ENCODE measurements at regions not wholly inside any gene's neighbourhood (a gene's known extent, or its start where the extent isn't known, plus 50 kb on each side); places are given as distances from the start of the nearest gene placed in this dataset.

GRCh38 chr2:60603533-60604190, 50.2 kb upstream of the BCL11A start:
- Histone ChIP-seq H3K9me3 (ENCODE audit: control insufficient read depth, insufficient read depth, low read length) (no peaks in the 10 kb centered on the region), H3K27ac (ENCODE audit: low read depth, low read length) (no peak overlapping the region), H4K20me1 (ENCODE audit: control insufficient read depth, insufficient read depth, low read depth, low read length) (no peaks in the 10 kb centered on the region), H3K4me1 (ENCODE audit: control insufficient read depth, low read length) (peaks cover 21% of the 10 kb centered on the region), H3K4me2 (ENCODE audit: low read length) (no peak overlapping the region), H3F3A (ENCODE audit: control insufficient read depth, insufficient read depth) (peaks cover 5% of the 10 kb centered on the region; the same call in 1 of the 2 replicates), H3K36me3 (ENCODE audit: control insufficient read depth, low read length) (no peaks in the 10 kb centered on the region), H3K9me2 (replicated peaks; ENCODE audit: control insufficient read depth, low read length) (no peaks in the 10 kb centered on the region), H3K79me2 (ENCODE audit: control insufficient read depth, low read length) (no peaks in the 10 kb centered on the region), H3K4me3 (ENCODE audit: low read length) (no peak overlapping the region), H3K27me3 (ENCODE audit: control insufficient read depth, low read length) (peaks cover 5% of the 10 kb centered on the region)
- TF ChIP-seq CTCF (IDR thresholded peaks at IDR 0.05; ENCODE audit: low read depth, low read length, poor library complexity, severe bottlenecking) (no peak), EZH2phosphoT487 (IDR thresholded peaks at IDR 0.05; ENCODE audit: borderline replicate concordance, low read length) (no peak)

GRCh38 chr2:60604486-60605064, 51.1 kb upstream of the BCL11A start:
- Histone ChIP-seq H3K9me2 (replicated peaks; ENCODE audit: control insufficient read depth, low read length) (no peaks in the 10 kb centered on the region), H3K4me1 (ENCODE audit: control insufficient read depth, low read length) (peaks cover 19% of the 10 kb centered on the region), H3K9me3 (ENCODE audit: control insufficient read depth, insufficient read depth, low read length) (no peaks in the 10 kb centered on the region), H3K36me3 (ENCODE audit: control insufficient read depth, low read length) (no peaks in the 10 kb centered on the region), H4K20me1 (ENCODE audit: control insufficient read depth, insufficient read depth, low read depth, low read length) (no peaks in the 10 kb centered on the region), H3K27ac (ENCODE audit: low read depth, low read length) (no peak overlapping the region), H3K4me3 (ENCODE audit: low read length) (no peak overlapping the region), H3F3A (ENCODE audit: control insufficient read depth, insufficient read depth) (peaks cover 5% of the 10 kb centered on the region; the same call in 1 of the 2 replicates), H3K79me2 (ENCODE audit: control insufficient read depth, low read length) (no peaks in the 10 kb centered on the region), H3K27me3 (ENCODE audit: control insufficient read depth, low read length) (peaks cover 10% of the 10 kb centered on the region), H3K4me2 (ENCODE audit: low read length) (no peak overlapping the region)
- TF ChIP-seq CTCF (IDR thresholded peaks at IDR 0.05; ENCODE audit: low read depth, low read length, poor library complexity, severe bottlenecking) (no peak), EZH2phosphoT487 (IDR thresholded peaks at IDR 0.05; ENCODE audit: borderline replicate concordance, low read length) (no peak)

GRCh38 chr2:60605866-60606265, 52.4 kb upstream of the BCL11A start:
- Histone ChIP-seq H3K36me3 (ENCODE audit: control insufficient read depth, low read length) (no peaks in the 10 kb centered on the region), H3F3A (ENCODE audit: control insufficient read depth, insufficient read depth) (peaks cover 5% of the 10 kb centered on the region; the same call in 1 of the 2 replicates), H3K4me3 (ENCODE audit: low read length) (no peak overlapping the region), H3K9me3 (ENCODE audit: control insufficient read depth, insufficient read depth, low read length) (no peaks in the 10 kb centered on the region), H3K27me3 (ENCODE audit: control insufficient read depth, low read length) (peaks cover 13% of the 10 kb centered on the region; the same call in 1 of the 2 replicates), H3K4me1 (ENCODE audit: control insufficient read depth, low read length) (peaks cover 19% of the 10 kb centered on the region), H3K27ac (ENCODE audit: low read depth, low read length) (no peak overlapping the region), H3K4me2 (ENCODE audit: low read length) (no peak overlapping the region), H4K20me1 (ENCODE audit: control insufficient read depth, insufficient read depth, low read depth, low read length) (no peaks in the 10 kb centered on the region), H3K9me2 (replicated peaks; ENCODE audit: control insufficient read depth, low read length) (no peaks in the 10 kb centered on the region), H3K79me2 (ENCODE audit: control insufficient read depth, low read length) (no peaks in the 10 kb centered on the region)
- TF ChIP-seq EZH2phosphoT487 (IDR thresholded peaks at IDR 0.05; ENCODE audit: borderline replicate concordance, low read length) (no peak), CTCF (IDR thresholded peaks at IDR 0.05; ENCODE audit: low read depth, low read length, poor library complexity, severe bottlenecking) (no peak)

All from DOHH2 (cell line).